DND-41 (cell line): ENCODE measurements at regions not wholly inside any gene's neighbourhood (a gene's known extent, or its start where the extent isn't known, plus 50 kb on each side); places are given as distances from the start of the nearest gene placed in this dataset.

Experiments used
- ATAC-seq: fragments of 200-7000 bp; cut with Tn5 transposase; 3 replicates; pipeline ENCODE4 v1.9.1; 2021; ENCODE audit warnings: low read depth; ENCODE audit not compliant: insufficient read depth
- DNase-seq: peaks from one replicate; pipeline ENCODE4 v3.0.0-alpha.2; 2020
- H2AFZ ChIP-seq: 2 replicates; pipeline ENCODE4 v1.6.0; 2012; ENCODE audit warnings: low read depth, low read length
- H3K27ac ChIP-seq: 2 replicates; pipeline ENCODE4 v1.5.1; 2012; ENCODE audit warnings: low read length, inconsistent platforms
- H3K27me3 ChIP-seq: fragments of 200-600 bp; sonication (generic); 2 replicates; pipeline ENCODE4 v1.6.0; 2012; ENCODE audit warnings: low read length, mild to moderate bottlenecking, inconsistent platforms; ENCODE audit not compliant: insufficient read depth, poor library complexity
- H3K36me3 ChIP-seq: 2 replicates; pipeline ENCODE4 v1.5.1; 2012; ENCODE audit warnings: low read length, inconsistent platforms; ENCODE audit not compliant: insufficient read depth
- H3K4me1 ChIP-seq: 2 replicates; pipeline ENCODE4 v1.5.1; 2012; ENCODE audit warnings: mild to moderate bottlenecking, low read length; ENCODE audit not compliant: insufficient read depth
- H3K4me2 ChIP-seq: 2 replicates; pipeline ENCODE4 v1.6.0; 2012; ENCODE audit warnings: mild to moderate bottlenecking, moderate library complexity, low read length, inconsistent platforms; ENCODE audit not compliant: insufficient read depth
- H3K4me3 ChIP-seq, 2 experiments: fragments of 200-600 bp in 1 of 2; shearing (Covaris generic) in 1 of 2; 2 replicates each; pipeline ENCODE4 v1.5.1; 2012 to 2016; ENCODE audit warnings: inconsistent platforms in 2 of 2, low read length in 2 of 2, mild to moderate bottlenecking in 2 of 2, low read depth in 1 of 2, moderate library complexity in 1 of 2
- H3K79me2 ChIP-seq: 2 replicates; pipeline ENCODE4 v1.6.0; 2012; ENCODE audit warnings: low read length, inconsistent platforms; ENCODE audit not compliant: insufficient read depth
- H3K9ac ChIP-seq: 2 replicates; pipeline ENCODE4 v1.6.0; 2012; ENCODE audit warnings: low read depth, mild to moderate bottlenecking, inconsistent platforms, low read length, moderate library complexity
- H3K9me3 ChIP-seq: 2 replicates; pipeline ENCODE4 v1.5.1; 2012; ENCODE audit warnings: low read length, moderate library complexity, mild to moderate bottlenecking, inconsistent platforms; ENCODE audit not compliant: insufficient read depth, severe bottlenecking
- H4K20me1 ChIP-seq: 2 replicates; pipeline ENCODE4 v1.6.0; 2012; ENCODE audit warnings: low read length; ENCODE audit not compliant: insufficient read depth
- EZH2 ChIP-seq: IDR thresholded peaks from 3 replicates; pipeline ENCODE4 v1.6.1; 2012; ENCODE audit warnings: borderline replicate concordance, low read depth, mild to moderate bottlenecking, moderate library complexity, low read length, inconsistent platforms; ENCODE audit not compliant: severe bottlenecking
- TF ChIP-seq, protein P1 (sequence below): IDR thresholded peaks from 2 replicates; pipeline ENCODE4 v1.5.1; 2012; ENCODE audit warnings: borderline replicate concordance, low read length, moderate library complexity, mild to moderate bottlenecking; ENCODE audit not compliant: poor library complexity, severe bottlenecking; ENCODE audit errors: extremely low read depth

- Histone ChIP-seq H4K20me1 (no peaks in the 10 kb centered on the region), H3K27ac (no peak overlapping the region), H3K79me2 (no peaks in the 10 kb centered on the region), H3K36me3 (no peaks in the 10 kb centered on the region), H3K9ac (no peak overlapping the region), H3K4me2 (no peak overlapping the region), H3K9me3 (no peaks in the 10 kb centered on the region), H3K27me3 (no peaks in the 10 kb centered on the region), H2AFZ (no peak overlapping the region), H3K4me1 (no peaks in the 10 kb centered on the region), H3K4me3 (no peak overlapping the region)
- TF ChIP-seq, protein P1, sequence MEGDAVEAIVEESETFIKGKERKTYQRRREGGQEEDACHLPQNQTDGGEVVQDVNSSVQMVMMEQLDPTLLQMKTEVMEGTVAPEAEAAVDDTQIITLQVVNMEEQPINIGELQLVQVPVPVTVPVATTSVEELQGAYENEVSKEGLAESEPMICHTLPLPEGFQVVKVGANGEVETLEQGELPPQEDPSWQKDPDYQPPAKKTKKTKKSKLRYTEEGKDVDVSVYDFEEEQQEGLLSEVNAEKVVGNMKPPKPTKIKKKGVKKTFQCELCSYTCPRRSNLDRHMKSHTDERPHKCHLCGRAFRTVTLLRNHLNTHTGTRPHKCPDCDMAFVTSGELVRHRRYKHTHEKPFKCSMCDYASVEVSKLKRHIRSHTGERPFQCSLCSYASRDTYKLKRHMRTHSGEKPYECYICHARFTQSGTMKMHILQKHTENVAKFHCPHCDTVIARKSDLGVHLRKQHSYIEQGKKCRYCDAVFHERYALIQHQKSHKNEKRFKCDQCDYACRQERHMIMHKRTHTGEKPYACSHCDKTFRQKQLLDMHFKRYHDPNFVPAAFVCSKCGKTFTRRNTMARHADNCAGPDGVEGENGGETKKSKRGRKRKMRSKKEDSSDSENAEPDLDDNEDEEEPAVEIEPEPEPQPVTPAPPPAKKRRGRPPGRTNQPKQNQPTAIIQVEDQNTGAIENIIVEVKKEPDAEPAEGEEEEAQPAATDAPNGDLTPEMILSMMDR, result no peak
- TF ChIP-seq EZH2, result no peak
- no peak for ATAC-seq
- no peak for DNase-seq
Observed at GRCh38 chr11:86738568-86738967, 61.8 kb upstream of the PRSS23 start.

DNA sequence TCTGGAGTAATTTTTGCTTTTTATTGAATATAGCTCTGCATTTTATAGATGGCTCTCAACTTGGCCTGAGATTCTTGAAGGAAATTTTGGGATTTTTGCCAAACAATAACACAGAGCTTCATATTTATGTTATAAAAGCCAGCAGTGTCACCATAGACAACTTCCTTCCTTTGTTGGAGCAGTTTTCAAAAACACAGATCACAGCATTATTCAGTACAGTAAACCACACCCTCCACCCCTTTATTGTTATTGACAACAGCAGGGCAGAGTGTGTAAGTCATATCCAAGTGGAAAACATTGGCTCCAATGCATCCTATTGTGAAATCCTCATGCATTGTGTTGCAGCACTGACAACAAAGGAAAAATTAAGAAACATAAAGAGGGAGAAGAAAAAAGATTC lies 62.6 kb upstream of the PRSS23 start:
- no peak for DNase-seq
- H3K4me3 ChIP-seq, result no peak overlapping the region
- no peaks in the 10 kb centered on the region for H3K27me3 ChIP-seq
- TF ChIP-seq, protein P1, result no peak
- no peak for TF ChIP-seq EZH2
- no peaks in the 10 kb centered on the region for H3K4me1 ChIP-seq
- no peak overlapping the region for H3K4me2 ChIP-seq
- no peak overlapping the region for H3K9ac ChIP-seq
- no peaks in the 10 kb centered on the region for H3K9me3 ChIP-seq
- ATAC-seq, result no peak
- no peak overlapping the region for H2AFZ ChIP-seq
- no peaks in the 10 kb centered on the region for H4K20me1 ChIP-seq
- no peaks in the 10 kb centered on the region for H3K36me3 ChIP-seq
- H3K79me2 ChIP-seq, result no peaks in the 10 kb centered on the region
- H3K27ac ChIP-seq, result no peak overlapping the region

DNA sequence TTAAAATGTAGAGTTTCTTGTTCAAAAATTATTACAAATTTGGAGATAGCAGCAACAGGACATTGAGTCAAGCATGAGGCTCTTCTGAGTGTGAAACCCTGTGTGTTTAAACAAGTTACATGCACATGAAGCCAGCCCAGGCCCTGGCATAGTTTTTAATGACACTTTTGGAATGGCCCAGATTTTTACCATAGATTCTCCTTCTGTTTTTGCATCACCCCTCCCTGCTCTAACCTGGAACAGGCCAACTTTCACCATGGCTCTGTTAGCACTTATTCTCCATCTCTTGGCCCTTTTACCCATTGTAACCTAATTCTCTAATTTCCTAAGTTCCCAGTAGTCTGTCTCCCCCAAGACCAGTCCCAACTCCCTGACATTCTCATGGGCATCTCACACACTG lies 63.1 kb upstream of the PRSS23 start:
- H4K20me1 ChIP-seq, result no peaks in the 10 kb centered on the region
- DNase-seq, result no peak
- no peak overlapping the region for H3K4me2 ChIP-seq
- no peaks in the 10 kb centered on the region for H3K36me3 ChIP-seq
- no peaks in the 10 kb centered on the region for H3K79me2 ChIP-seq
- TF ChIP-seq, protein P1, result no peak
- no peak for TF ChIP-seq EZH2
- no peaks in the 10 kb centered on the region for H3K4me1 ChIP-seq
- H3K9ac ChIP-seq, result no peak overlapping the region
- no peaks in the 10 kb centered on the region for H3K27me3 ChIP-seq
- H3K9me3 ChIP-seq, result no peaks in the 10 kb centered on the region
- H3K4me3 ChIP-seq, result no peak overlapping the region
- no peak overlapping the region for H3K27ac ChIP-seq
- no peak for ATAC-seq
- H2AFZ ChIP-seq, result no peak overlapping the region
